ENCODE measurements at regions not wholly inside any gene's neighbourhood (a gene's known extent, or its start where the extent isn't known, plus 50 kb on each side); places are given as distances from the start of the nearest gene placed in this dataset.
A peak's percentile ranks its signal among the peaks of the same experiment; 100 is the strongest.

DNA sequence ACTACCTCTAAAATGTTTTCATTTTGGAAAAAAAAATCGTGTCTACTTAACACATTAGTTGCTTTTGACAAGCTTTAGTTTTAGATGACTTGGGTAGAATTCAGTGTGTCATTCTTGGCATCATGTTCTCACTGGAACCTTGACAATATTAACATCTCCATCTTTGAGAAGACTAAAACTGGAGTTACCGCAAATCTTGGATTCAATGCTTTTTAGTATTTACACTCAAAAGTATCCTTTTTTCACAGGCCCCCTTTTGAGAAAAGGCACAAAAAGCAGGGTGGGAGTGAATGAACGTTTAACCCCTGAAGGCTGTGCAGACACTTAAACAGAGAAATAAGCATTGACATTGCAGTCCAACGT is 549.1 kb downstream of the CSNK1G3 start:
- peaks cover 0 to 2% (median 0%) of the 10 kb centered on the region in 5 experiments for H3K9me3 ChIP-seq (ENCODE audit: control extremely low read depth in 1 of 5, control insufficient read depth in 4 of 5, insufficient read depth in 2 of 5, low read depth in 1 of 5, low read length in 4 of 5)
- POLR2A ChIA-PET = no interaction called here
- WGBS (ENCODE audit: insufficient coverage) = no CpG with 5 or more reads among the region's 4 CpGs
- no peaks in the 10 kb centered on the region for H3K36me3 ChIP-seq (ENCODE audit: control insufficient read depth in 4 of 4, insufficient read depth in 4 of 4, low read length in 3 of 4)
- CTCF ChIA-PET = interaction anchor here (1.0 kb wide), 1 partner anchor 10 kb away, joined by 4 read pairs; no protein-coding TSS in a partner anchor
- no peaks in the 10 kb centered on the region for H3K27me3 ChIP-seq (replicated peaks in 2 of 5; ENCODE audit: control insufficient read depth in 4 of 5, insufficient read depth in 5 of 5, low read length in 4 of 5)
- H3K4me3 ChIP-seq (ENCODE audit: control insufficient read depth in 1 of 7, extremely low read depth in 1 of 7, insufficient read depth in 4 of 7, low read depth in 2 of 7, low read length in 6 of 7) = no peak overlapping the region
- H3K4me1 ChIP-seq (ENCODE audit: control extremely low read depth in 1 of 4, control insufficient read depth in 4 of 4, insufficient read depth in 4 of 4, low read length in 3 of 4) = peaks cover 13 to 40% (median 33%) of the 10 kb centered on the region in 4 experiments
- no peak for DNase-seq
- H3K27ac ChIP-seq (ENCODE audit: insufficient read depth in 1 of 2, low read depth in 1 of 2, low read length in 2 of 2, poor library complexity in 1 of 2, severe bottlenecking in 2 of 2) = no peak overlapping the region

DNA sequence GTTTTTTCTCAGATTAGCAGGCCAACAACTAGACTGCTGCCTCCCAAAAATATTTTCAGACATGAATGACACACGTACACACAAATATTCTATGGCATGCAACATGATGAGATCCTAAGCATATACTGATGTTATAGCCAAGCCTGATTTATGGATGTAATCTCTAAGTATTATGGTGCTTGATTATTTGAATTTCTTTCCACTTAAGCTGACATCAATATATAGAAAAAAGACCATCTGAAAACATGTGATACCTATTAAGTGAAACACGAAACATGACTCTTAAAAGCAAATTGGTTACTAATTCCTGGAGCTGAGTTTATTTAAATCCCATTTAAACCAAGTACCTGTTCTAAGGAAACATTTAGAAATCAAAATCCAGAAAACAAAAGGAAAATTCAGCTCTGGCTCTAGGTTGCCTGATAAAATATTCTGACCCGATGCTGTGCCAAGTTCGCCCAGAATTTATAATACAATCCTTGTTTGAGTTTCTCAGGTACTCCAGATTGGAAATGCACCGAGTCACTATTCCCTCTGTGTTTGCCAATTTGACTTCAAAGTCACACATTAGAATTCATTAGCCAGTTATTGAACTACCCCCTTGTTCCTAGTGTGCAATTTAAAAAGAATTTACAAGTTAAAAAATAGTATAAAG is 548.6 kb downstream of the CSNK1G3 start:
- no peak for DNase-seq
- no peaks in the 10 kb centered on the region for H3K36me3 ChIP-seq (ENCODE audit: control insufficient read depth in 4 of 4, insufficient read depth in 4 of 4, low read length in 3 of 4)
- 98% methylated on average over 3 of the region's 5 CpGs for WGBS (ENCODE audit: insufficient coverage)
- peaks cover 13 to 45% (median 35%) of the 10 kb centered on the region in 4 experiments for H3K4me1 ChIP-seq (ENCODE audit: control extremely low read depth in 1 of 4, control insufficient read depth in 4 of 4, insufficient read depth in 4 of 4, low read length in 3 of 4)
- peaks cover 0 to 2% (median 0%) of the 10 kb centered on the region in 5 experiments for H3K9me3 ChIP-seq (ENCODE audit: control extremely low read depth in 1 of 5, control insufficient read depth in 4 of 5, insufficient read depth in 2 of 5, low read depth in 1 of 5, low read length in 4 of 5)
- POLR2A ChIA-PET = no interaction called here
- no peak overlapping the region for H3K4me3 ChIP-seq (ENCODE audit: control insufficient read depth in 1 of 7, extremely low read depth in 1 of 7, insufficient read depth in 4 of 7, low read depth in 2 of 7, low read length in 6 of 7)
- H3K27ac ChIP-seq (ENCODE audit: insufficient read depth in 1 of 2, low read depth in 1 of 2, low read length in 2 of 2, poor library complexity in 1 of 2, severe bottlenecking in 2 of 2) = no peak overlapping the region
- CTCF ChIA-PET = no interaction called here
- H3K27me3 ChIP-seq (replicated peaks in 2 of 5; ENCODE audit: control insufficient read depth in 4 of 5, insufficient read depth in 5 of 5, low read length in 4 of 5) = no peaks in the 10 kb centered on the region

GRCh38 chr5:124060011-124060410 is 548.0 kb downstream of the CSNK1G3 start:
- Histone ChIP-seq H3K27me3 (replicated peaks in 2 of 5; ENCODE audit: control insufficient read depth in 4 of 5, insufficient read depth in 5 of 5, low read length in 4 of 5) (no peaks in the 10 kb centered on the region), H3K36me3 (ENCODE audit: control insufficient read depth in 4 of 4, insufficient read depth in 4 of 4, low read length in 3 of 4) (no peaks in the 10 kb centered on the region), H3K4me1 (ENCODE audit: control extremely low read depth in 1 of 4, control insufficient read depth in 4 of 4, insufficient read depth in 4 of 4, low read length in 3 of 4) (peaks cover 13 to 46% (median 36%) of the 10 kb centered on the region in 4 experiments), H3K4me3 (ENCODE audit: control insufficient read depth in 1 of 7, extremely low read depth in 1 of 7, insufficient read depth in 4 of 7, low read depth in 2 of 7, low read length in 6 of 7) (no peak overlapping the region), H3K9me3 (ENCODE audit: control extremely low read depth in 1 of 5, control insufficient read depth in 4 of 5, insufficient read depth in 2 of 5, low read depth in 1 of 5, low read length in 4 of 5) (peaks cover 0 to 2% (median 0%) of the 10 kb centered on the region in 5 experiments), H3K27ac (ENCODE audit: insufficient read depth in 1 of 2, low read depth in 1 of 2, low read length in 2 of 2, poor library complexity in 1 of 2, severe bottlenecking in 2 of 2) (no peak overlapping the region)
- CTCF ChIA-PET = no interaction called here
- DNase-seq = no peak
- POLR2A ChIA-PET = no interaction called here

GRCh38 chr5:124059200-124059599 is 547.2 kb downstream of the CSNK1G3 start:
- peaks cover 0 to 2% (median 0%) of the 10 kb centered on the region in 5 experiments for H3K9me3 ChIP-seq (ENCODE audit: control extremely low read depth in 1 of 5, control insufficient read depth in 4 of 5, insufficient read depth in 2 of 5, low read depth in 1 of 5, low read length in 4 of 5)
- WGBS (ENCODE audit: insufficient coverage) = 100% methylated on average over 2 of the region's 3 CpGs
- ChIA-PET POLR2A (no interaction called here), CTCF (no interaction called here)
- no peaks in the 10 kb centered on the region for H3K27me3 ChIP-seq (replicated peaks in 2 of 5; ENCODE audit: control insufficient read depth in 4 of 5, insufficient read depth in 5 of 5, low read length in 4 of 5)
- H3K4me3 ChIP-seq (ENCODE audit: control insufficient read depth in 1 of 7, extremely low read depth in 1 of 7, insufficient read depth in 4 of 7, low read depth in 2 of 7, low read length in 6 of 7) = no peak overlapping the region
- no peak overlapping the region for H3K27ac ChIP-seq (ENCODE audit: insufficient read depth in 1 of 2, low read depth in 1 of 2, low read length in 2 of 2, poor library complexity in 1 of 2, severe bottlenecking in 2 of 2)
- no peak for DNase-seq
- H3K36me3 ChIP-seq (ENCODE audit: control insufficient read depth in 4 of 4, insufficient read depth in 4 of 4, low read length in 3 of 4) = no peaks in the 10 kb centered on the region
- peaks cover 13 to 46% (median 36%) of the 10 kb centered on the region in 4 experiments for H3K4me1 ChIP-seq (ENCODE audit: control extremely low read depth in 1 of 4, control insufficient read depth in 4 of 4, insufficient read depth in 4 of 4, low read length in 3 of 4)

DNA sequence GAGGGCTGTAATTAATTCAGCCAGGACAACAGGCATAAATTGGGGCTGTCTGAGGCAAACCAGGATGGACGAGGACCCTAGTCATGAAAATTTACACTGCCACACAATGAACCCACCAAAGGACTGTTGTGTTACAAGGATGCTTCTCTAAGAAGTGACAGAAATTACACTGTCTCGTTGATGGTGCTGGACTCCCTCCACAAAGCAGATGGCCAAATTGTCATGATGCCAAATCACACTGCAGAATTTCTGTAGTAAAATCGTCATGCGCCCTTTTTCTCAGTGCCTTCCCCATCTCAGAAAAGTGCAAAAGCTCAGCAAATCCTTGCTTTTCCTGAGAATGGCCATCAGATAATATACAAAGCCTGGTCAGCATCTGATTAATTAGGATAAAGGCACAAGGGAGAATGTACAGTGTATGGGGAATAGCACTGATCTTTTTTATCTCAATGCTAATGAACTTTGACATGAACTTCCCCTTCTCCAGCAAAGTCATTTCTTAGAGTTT is 545.8 kb downstream of the CSNK1G3 start:
- ChIA-PET CTCF (no interaction called here), POLR2A (no interaction called here)
- DNase-seq = peak in 2 of 3 donors; percentile 30 to 52

DNA sequence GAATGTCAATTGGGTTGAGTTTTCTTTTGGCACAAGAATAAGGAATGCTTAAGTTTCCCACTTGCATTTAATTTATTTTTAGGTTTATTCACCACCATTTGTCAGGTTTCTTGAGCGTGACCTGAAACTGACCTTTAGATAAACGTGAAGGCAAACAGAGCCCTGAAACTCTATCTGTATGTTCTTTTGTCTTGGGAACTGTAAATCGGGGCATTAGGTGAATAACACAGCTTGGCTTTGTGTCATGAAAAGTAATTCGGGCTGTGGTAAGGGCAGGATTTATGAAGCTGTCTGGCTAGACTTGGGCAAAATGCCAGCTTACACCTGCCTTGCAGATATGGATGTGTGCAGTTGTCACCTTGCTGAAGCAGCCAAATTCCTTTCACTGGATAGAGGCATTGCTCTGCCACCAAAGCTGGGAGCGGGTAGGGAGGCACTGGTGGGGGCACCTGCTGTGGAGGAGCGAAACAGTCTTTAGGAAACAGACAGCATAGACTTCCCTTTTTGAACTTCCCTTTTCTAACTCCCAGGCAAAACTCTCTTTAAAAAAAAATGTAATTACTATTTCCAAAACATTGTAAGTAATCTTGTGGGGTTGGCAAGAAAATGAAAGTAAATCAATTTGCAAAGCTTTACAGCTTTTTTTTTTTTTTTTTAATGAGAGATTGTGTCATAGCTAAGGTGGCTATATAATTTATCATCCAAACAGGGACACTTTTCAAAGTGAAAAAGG is 545.2 kb downstream of the CSNK1G3 start:
- Histone ChIP-seq H3K4me3 (ENCODE audit: control insufficient read depth in 1 of 7, extremely low read depth in 1 of 7, insufficient read depth in 4 of 7, low read depth in 2 of 7, low read length in 6 of 7) (peak overlapping the region in 6 of 7 experiments; percentile 28 to 63 (median 47)), H3K4me1 (ENCODE audit: control extremely low read depth in 1 of 4, control insufficient read depth in 4 of 4, insufficient read depth in 4 of 4, low read length in 3 of 4) (peaks cover 13 to 46% (median 36%) of the 10 kb centered on the region in 4 experiments), H3K9me3 (ENCODE audit: control extremely low read depth in 1 of 5, control insufficient read depth in 4 of 5, insufficient read depth in 2 of 5, low read depth in 1 of 5, low read length in 4 of 5) (no peaks in the 10 kb centered on the region), H3K36me3 (ENCODE audit: control insufficient read depth in 4 of 4, insufficient read depth in 4 of 4, low read length in 3 of 4) (no peaks in the 10 kb centered on the region), H3K27ac (ENCODE audit: insufficient read depth in 1 of 2, low read depth in 1 of 2, low read length in 2 of 2, poor library complexity in 1 of 2, severe bottlenecking in 2 of 2) (peak overlapping the region; percentile 13 to 31), H3K27me3 (replicated peaks in 2 of 5; ENCODE audit: control insufficient read depth in 4 of 5, insufficient read depth in 5 of 5, low read length in 4 of 5) (no peaks in the 10 kb centered on the region)
- ChIA-PET POLR2A (no interaction called here), CTCF (no interaction called here)
- peak; percentile 89 to 97 (median 94) for DNase-seq
- WGBS (ENCODE audit: insufficient coverage) = 0% methylated on average over 3 of the region's 6 CpGs

More for the DNA sequence above, 545.8 kb downstream of the CSNK1G3 start:
- Histone ChIP-seq H3K4me3 (ENCODE audit: control insufficient read depth in 1 of 7, extremely low read depth in 1 of 7, insufficient read depth in 4 of 7, low read depth in 2 of 7, low read length in 6 of 7) (peak overlapping the region in 6 of 7 experiments; percentile 28 to 63 (median 47)), H3K27me3 (replicated peaks in 2 of 5; ENCODE audit: control insufficient read depth in 4 of 5, insufficient read depth in 5 of 5, low read length in 4 of 5) (no peaks in the 10 kb centered on the region), H3K9me3 (ENCODE audit: control extremely low read depth in 1 of 5, control insufficient read depth in 4 of 5, insufficient read depth in 2 of 5, low read depth in 1 of 5, low read length in 4 of 5) (no peaks in the 10 kb centered on the region), H3K4me1 (ENCODE audit: control extremely low read depth in 1 of 4, control insufficient read depth in 4 of 4, insufficient read depth in 4 of 4, low read length in 3 of 4) (peaks cover 13 to 46% (median 36%) of the 10 kb centered on the region in 4 experiments), H3K36me3 (ENCODE audit: control insufficient read depth in 4 of 4, insufficient read depth in 4 of 4, low read length in 3 of 4) (no peaks in the 10 kb centered on the region), H3K27ac (ENCODE audit: insufficient read depth in 1 of 2, low read depth in 1 of 2, low read length in 2 of 2, poor library complexity in 1 of 2, severe bottlenecking in 2 of 2) (peak overlapping the region in 1 of 2 experiments; percentile 31)
- 17% methylated on average over 3 of the region's 4 CpGs for WGBS (ENCODE audit: insufficient coverage)

All from common myeloid progenitor, CD34-positive (primary cell).